Lower lobe of right lung (tissue), 2 donors: ENCODE measurements at regions not wholly inside any gene's neighbourhood (a gene's known extent, or its start where the extent isn't known, plus 50 kb on each side); places are given as distances from the start of the nearest gene placed in this dataset.

Experiments used
- ATAC-seq, 2 donors: fragments of 200-7000 bp; cut with Tn5 transposase; one replicate each; pipeline ENCODE4 v1.9.1; 2020 to 2022; ENCODE audit warnings: mild to moderate bottlenecking in 2 of 2, moderate library complexity in 2 of 2
- DNase-seq: peaks from one replicate; pipeline ENCODE4 v3.0.0-alpha.2; 2020
- H3K27ac ChIP-seq: fragments of 200-600 bp; one replicate; pipeline ENCODE4 v1.8.0; 2022
- H3K27me3 ChIP-seq: fragments of 200-600 bp; one replicate; pipeline ENCODE4 v1.8.0; 2022; ENCODE audit warnings: low read depth
- H3K36me3 ChIP-seq: fragments of 200-600 bp; one replicate; pipeline ENCODE4 v1.8.0; 2022; ENCODE audit warnings: mild to moderate bottlenecking
- H3K4me1 ChIP-seq: fragments of 200-600 bp; one replicate; pipeline ENCODE4 v1.8.0; 2022
- H3K4me3 ChIP-seq: fragments of 200-600 bp; one replicate; pipeline ENCODE4 v1.8.0; 2022; ENCODE audit warnings: mild to moderate bottlenecking
- H3K9me3 ChIP-seq: fragments of 200-600 bp; one replicate; pipeline ENCODE4 v1.8.0; 2022
- intact Hi-C: fragments of 100-400 bp; cut with DNase I; formaldehyde crosslinking; loops from one replicate; pipeline ENCODE4 v1.11.0; 2022
- TF ChIP-seq, protein P1 (sequence below): fragments of 200-600 bp; IDR thresholded peaks from one replicate; pipeline ENCODE4 v1.8.0; 2022; ENCODE audit warnings: antibody characterized with exemption, mild to moderate bottlenecking
- donor health status: DM: no; HTN: yes; CAD: no; lungs with severe emphysema.

- H3K9me3 ChIP-seq, result no peaks in the 10 kb centered on the region
- no peaks in the 10 kb centered on the region for H3K4me1 ChIP-seq
- TF ChIP-seq, protein P1, sequence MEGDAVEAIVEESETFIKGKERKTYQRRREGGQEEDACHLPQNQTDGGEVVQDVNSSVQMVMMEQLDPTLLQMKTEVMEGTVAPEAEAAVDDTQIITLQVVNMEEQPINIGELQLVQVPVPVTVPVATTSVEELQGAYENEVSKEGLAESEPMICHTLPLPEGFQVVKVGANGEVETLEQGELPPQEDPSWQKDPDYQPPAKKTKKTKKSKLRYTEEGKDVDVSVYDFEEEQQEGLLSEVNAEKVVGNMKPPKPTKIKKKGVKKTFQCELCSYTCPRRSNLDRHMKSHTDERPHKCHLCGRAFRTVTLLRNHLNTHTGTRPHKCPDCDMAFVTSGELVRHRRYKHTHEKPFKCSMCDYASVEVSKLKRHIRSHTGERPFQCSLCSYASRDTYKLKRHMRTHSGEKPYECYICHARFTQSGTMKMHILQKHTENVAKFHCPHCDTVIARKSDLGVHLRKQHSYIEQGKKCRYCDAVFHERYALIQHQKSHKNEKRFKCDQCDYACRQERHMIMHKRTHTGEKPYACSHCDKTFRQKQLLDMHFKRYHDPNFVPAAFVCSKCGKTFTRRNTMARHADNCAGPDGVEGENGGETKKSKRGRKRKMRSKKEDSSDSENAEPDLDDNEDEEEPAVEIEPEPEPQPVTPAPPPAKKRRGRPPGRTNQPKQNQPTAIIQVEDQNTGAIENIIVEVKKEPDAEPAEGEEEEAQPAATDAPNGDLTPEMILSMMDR, result no peak
- H3K27ac ChIP-seq, result no peak overlapping the region
- ATAC-seq (no peak), DNase-seq (no peak)
- intact Hi-C loops, result no loop called here
- no peaks in the 10 kb centered on the region for H3K36me3 ChIP-seq
- H3K4me3 ChIP-seq, result no peak overlapping the region
- H3K27me3 ChIP-seq, result no peaks in the 10 kb centered on the region
These were observed 664.8 kb downstream of the MMUT start for GRCh38 chr6:48798296-48798695.

DNA sequence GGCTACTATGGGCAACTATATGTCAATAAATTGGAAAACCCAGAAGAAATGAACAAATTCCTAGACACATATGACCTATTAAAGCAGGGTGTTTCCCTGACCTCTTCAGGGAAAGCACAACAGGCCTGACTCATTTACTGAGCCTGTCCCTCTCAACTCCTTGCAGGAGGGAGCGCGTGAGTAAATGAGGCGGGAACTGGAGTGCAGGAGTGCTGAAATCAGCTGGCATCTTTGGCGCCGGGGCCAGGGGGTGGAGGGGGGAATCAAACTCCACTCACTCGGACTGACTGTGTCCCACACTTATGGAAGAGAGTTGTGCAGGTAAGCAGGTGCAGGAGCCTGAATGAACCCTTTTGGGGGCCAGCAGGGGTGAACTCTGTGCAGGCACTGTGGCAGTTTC is 671.2 kb upstream of the PTCHD4 start:
- peak in 1 of 2 donors; percentile 17 for ATAC-seq
- no peaks in the 10 kb centered on the region for H3K27me3 ChIP-seq
- H3K4me1 ChIP-seq, result no peaks in the 10 kb centered on the region
- H3K4me3 ChIP-seq, result no peak overlapping the region
- intact Hi-C loops, result no loop called here
- DNase-seq, result no peak
- TF ChIP-seq, protein P1, result no peak
- H3K9me3 ChIP-seq, result no peaks in the 10 kb centered on the region
- H3K27ac ChIP-seq, result no peak overlapping the region
- H3K36me3 ChIP-seq, result no peaks in the 10 kb centered on the region

DNA sequence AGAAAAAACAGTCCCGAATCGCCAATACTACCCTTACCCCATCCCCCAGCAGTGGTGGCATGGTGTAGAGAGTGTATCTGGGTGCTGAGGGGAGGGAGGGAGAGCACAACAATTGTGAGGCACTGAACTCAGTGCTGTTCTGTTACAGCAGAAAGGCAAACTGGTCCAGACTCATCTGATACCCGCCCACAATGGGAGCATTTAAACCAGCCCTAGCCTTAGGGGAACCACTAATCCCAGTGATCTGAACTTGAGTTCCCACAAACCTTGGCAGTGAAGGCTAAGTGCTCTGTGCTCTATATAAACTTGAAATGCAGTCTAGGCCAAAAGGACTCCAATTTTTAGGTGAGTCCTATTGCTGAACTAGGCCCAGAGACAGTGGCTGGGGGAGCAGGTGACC is 666.4 kb upstream of the PTCHD4 start:
- H3K4me3 ChIP-seq, result no peak overlapping the region
- H3K27ac ChIP-seq, result no peak overlapping the region
- no peaks in the 10 kb centered on the region for H3K27me3 ChIP-seq
- intact Hi-C loops, result no loop called here
- no peaks in the 10 kb centered on the region for H3K9me3 ChIP-seq
- DNase-seq (no peak), ATAC-seq (no peak)
- no peaks in the 10 kb centered on the region for H3K4me1 ChIP-seq
- H3K36me3 ChIP-seq, result no peaks in the 10 kb centered on the region
- TF ChIP-seq, protein P1, result no peak

- H3K27me3 ChIP-seq, result no peaks in the 10 kb centered on the region
- no peak for ATAC-seq
- no peak overlapping the region for H3K27ac ChIP-seq
- TF ChIP-seq, protein P1, result no peak
- no peak overlapping the region for H3K4me3 ChIP-seq
- no peak for DNase-seq
- no peaks in the 10 kb centered on the region for H3K4me1 ChIP-seq
- intact Hi-C loops, result no loop called here
- H3K9me3 ChIP-seq, result no peaks in the 10 kb centered on the region
- no peaks in the 10 kb centered on the region for H3K36me3 ChIP-seq
These were observed 664.2 kb upstream of the PTCHD4 start for GRCh38 chr6:48775157-48775556.

DNA sequence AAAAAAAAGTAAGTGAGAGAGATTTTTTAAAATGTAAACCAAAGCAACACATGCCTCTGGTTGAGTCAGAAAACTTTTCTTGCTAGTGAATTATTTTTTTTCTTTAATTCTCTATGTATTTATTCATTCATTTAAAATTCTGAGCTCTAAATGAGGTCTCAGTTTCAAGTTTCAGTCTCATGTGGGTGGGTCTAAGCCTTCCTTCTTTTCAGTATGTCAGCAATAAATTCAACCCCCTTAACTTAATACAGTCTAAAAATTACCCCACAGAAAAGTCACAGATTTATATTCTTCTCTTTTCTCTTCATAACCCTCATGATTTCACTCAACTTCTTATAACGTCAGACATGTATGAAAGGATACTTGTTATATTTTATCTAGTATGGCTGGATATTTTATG is 663.3 kb upstream of the PTCHD4 start:
- ATAC-seq (no peak), DNase-seq (no peak)
- Histone ChIP-seq H3K27me3 (no peaks in the 10 kb centered on the region), H3K4me1 (no peaks in the 10 kb centered on the region), H3K9me3 (no peaks in the 10 kb centered on the region), H3K4me3 (no peak overlapping the region), H3K36me3 (no peaks in the 10 kb centered on the region), H3K27ac (no peak overlapping the region)
- TF ChIP-seq, protein P1, result no peak
- intact Hi-C loops, result no loop called here

DNA sequence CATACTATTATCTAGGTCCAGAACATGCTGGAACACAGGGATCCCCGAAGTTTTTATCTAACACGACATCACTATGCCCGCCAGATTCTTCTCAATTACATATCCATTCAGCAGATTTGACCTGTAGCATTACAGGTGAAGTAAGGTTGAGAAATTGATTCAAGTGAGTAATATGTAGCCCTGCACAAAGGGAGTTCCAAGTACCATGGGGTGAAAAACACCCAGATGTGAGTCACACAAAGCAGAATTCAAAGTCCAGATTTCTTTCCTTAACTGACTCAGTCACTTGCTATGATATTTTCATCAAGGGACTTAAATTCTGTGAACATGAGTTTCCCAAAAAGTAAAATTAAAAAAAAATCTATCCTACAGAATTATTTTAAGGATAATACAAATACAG is 655.4 kb upstream of the PTCHD4 start:
- TF ChIP-seq, protein P1, result no peak
- DNase-seq, result no peak
- no peak overlapping the region for H3K27ac ChIP-seq
- H3K27me3 ChIP-seq, result no peaks in the 10 kb centered on the region
- no peak overlapping the region for H3K4me3 ChIP-seq
- intact Hi-C loops, result no loop called here
- no peaks in the 10 kb centered on the region for H3K9me3 ChIP-seq
- ATAC-seq, result no peak
- no peaks in the 10 kb centered on the region for H3K4me1 ChIP-seq
- H3K36me3 ChIP-seq, result no peaks in the 10 kb centered on the region
